ENCODE measurements at regions not wholly inside any gene's neighbourhood (a gene's known extent, or its start where the extent isn't known, plus 50 kb on each side); places are given as distances from the start of the nearest gene placed in this dataset.

- no peak for DNase-seq (ENCODE audit: low read depth)
Observed at GRCh38 chr5:18403141-18403540, 768.9 kb downstream of the TAF11L14 start.

GRCh38 chr5:18403941-18404438 is 769.7 kb downstream of the TAF11L14 start:
- no peak for DNase-seq (ENCODE audit: low read depth)
- H3K4me3 ChIP-seq (ENCODE audit: control insufficient read depth, low read depth, low read length), result no peak overlapping the region
- no peak for TF ChIP-seq CTCF (conservative IDR thresholded peaks at IDR 0.05; ENCODE audit: control insufficient read depth, insufficient read depth, low read depth, low read length)

More at GRCh38 chr5:18403141-18403540, 768.9 kb downstream of the TAF11L14 start:
- no peak for TF ChIP-seq CTCF (conservative IDR thresholded peaks at IDR 0.05; ENCODE audit: control insufficient read depth, insufficient read depth, low read depth, low read length)
- no peak overlapping the region for H3K4me3 ChIP-seq (ENCODE audit: control insufficient read depth, low read depth, low read length)

GRCh38 chr5:18420711-18421110 is 786.5 kb downstream of the TAF11L14 start:
- DNase-seq (ENCODE audit: low read depth), result no peak
- TF ChIP-seq CTCF (conservative IDR thresholded peaks at IDR 0.05; ENCODE audit: control insufficient read depth, insufficient read depth, low read depth, low read length), result no peak

GRCh38 chr5:18433336-18433735 is 799.1 kb downstream of the TAF11L14 start:
- DNase-seq (ENCODE audit: low read depth), result no peak
- no peak for TF ChIP-seq CTCF (conservative IDR thresholded peaks at IDR 0.05; ENCODE audit: control insufficient read depth, insufficient read depth, low read depth, low read length)
- no peak overlapping the region for H3K4me3 ChIP-seq (ENCODE audit: control insufficient read depth, low read depth, low read length)

More at GRCh38 chr5:18420711-18421110, 786.5 kb downstream of the TAF11L14 start:
- no peak overlapping the region for H3K4me3 ChIP-seq (ENCODE audit: control insufficient read depth, low read depth, low read length)

GRCh38 chr5:18438126-18438525 is 803.9 kb downstream of the TAF11L14 start:
- TF ChIP-seq CTCF (conservative IDR thresholded peaks at IDR 0.05; ENCODE audit: control insufficient read depth, insufficient read depth, low read depth, low read length), result no peak
- no peak overlapping the region for H3K4me3 ChIP-seq (ENCODE audit: control insufficient read depth, low read depth, low read length)
- no peak for DNase-seq (ENCODE audit: low read depth)

- TF ChIP-seq CTCF (conservative IDR thresholded peaks at IDR 0.05; ENCODE audit: control insufficient read depth, insufficient read depth, low read depth, low read length), result no peak
- no peak overlapping the region for H3K4me3 ChIP-seq (ENCODE audit: control insufficient read depth, low read depth, low read length)
- DNase-seq (ENCODE audit: low read depth), result no peak
Observed at GRCh38 chr5:18455521-18455920, 821.3 kb downstream of the TAF11L14 start.

- no peak overlapping the region for H3K4me3 ChIP-seq (ENCODE audit: control insufficient read depth, low read depth, low read length)
- no peak for TF ChIP-seq CTCF (conservative IDR thresholded peaks at IDR 0.05; ENCODE audit: control insufficient read depth, insufficient read depth, low read depth, low read length)
- no peak for DNase-seq (ENCODE audit: low read depth)
Observed at GRCh38 chr5:18457255-18457654, 823.0 kb downstream of the TAF11L14 start.
